IPS-15b (cell line): ENCODE measurements at regions not wholly inside any gene's neighbourhood (a gene's known extent, or its start where the extent isn't known, plus 50 kb on each side); places are given as distances from the start of the nearest gene placed in this dataset.

ENCODE experiments used
- H3K27me3 ChIP-seq: one replicate; pipeline ENCODE4 v1.6.1; 2013; ENCODE audit warnings: low read length; ENCODE audit not compliant: control insufficient read depth, insufficient read depth
- H3K36me3 ChIP-seq: one replicate; pipeline ENCODE4 v1.6.1; 2013; ENCODE audit warnings: low read length; ENCODE audit not compliant: control insufficient read depth, insufficient read depth
- H3K4me1 ChIP-seq: one replicate; pipeline ENCODE4 v1.6.1; 2013; ENCODE audit warnings: mild to moderate bottlenecking, low read length; ENCODE audit not compliant: control insufficient read depth, insufficient read depth
- H3K4me3 ChIP-seq: one replicate; pipeline ENCODE4 v1.5.1; 2013; ENCODE audit warnings: low read depth, low read length
- H3K9ac ChIP-seq: one replicate; pipeline ENCODE4 v1.6.1; 2013; ENCODE audit warnings: low read depth, mild to moderate bottlenecking, low read length
- H3K9me3 ChIP-seq: one replicate; pipeline ENCODE4 v1.6.1; 2013; ENCODE audit warnings: mild to moderate bottlenecking, low read length; ENCODE audit not compliant: control insufficient read depth, insufficient read depth

- H3K4me1 ChIP-seq = no peaks in the 10 kb centered on the region
- H3K4me3 ChIP-seq = no peak overlapping the region
- no peak overlapping the region for H3K9ac ChIP-seq
- H3K9me3 ChIP-seq = no peaks in the 10 kb centered on the region
- H3K27me3 ChIP-seq = no peaks in the 10 kb centered on the region
- no peaks in the 10 kb centered on the region for H3K36me3 ChIP-seq
Measured at GRCh38 chr15:45855210-45855906, 220.5 kb downstream of the SQOR start.

- H3K9ac ChIP-seq = no peak overlapping the region
- no peaks in the 10 kb centered on the region for H3K36me3 ChIP-seq
Measured at GRCh38 chr15:45855907-45856579, 221.2 kb downstream of the SQOR start.

GRCh38 chr15:45857291-45857690, 222.5 kb downstream of the SQOR start:
- Histone ChIP-seq H3K4me3 (no peak overlapping the region), H3K4me1 (no peaks in the 10 kb centered on the region), H3K36me3 (no peaks in the 10 kb centered on the region), H3K9ac (no peak overlapping the region), H3K27me3 (no peaks in the 10 kb centered on the region), H3K9me3 (no peaks in the 10 kb centered on the region)

More at GRCh38 chr15:45855907-45856579, 221.2 kb downstream of the SQOR start:
- H3K9me3 ChIP-seq = no peaks in the 10 kb centered on the region
- H3K4me3 ChIP-seq = no peak overlapping the region
- no peaks in the 10 kb centered on the region for H3K4me1 ChIP-seq
- no peaks in the 10 kb centered on the region for H3K27me3 ChIP-seq

GRCh38 chr15:45858491-45858890, 223.7 kb downstream of the SQOR start:
- Histone ChIP-seq H3K4me1 (no peaks in the 10 kb centered on the region), H3K9ac (no peak overlapping the region), H3K4me3 (no peak overlapping the region), H3K36me3 (no peaks in the 10 kb centered on the region), H3K9me3 (no peaks in the 10 kb centered on the region), H3K27me3 (no peaks in the 10 kb centered on the region)

DNA sequence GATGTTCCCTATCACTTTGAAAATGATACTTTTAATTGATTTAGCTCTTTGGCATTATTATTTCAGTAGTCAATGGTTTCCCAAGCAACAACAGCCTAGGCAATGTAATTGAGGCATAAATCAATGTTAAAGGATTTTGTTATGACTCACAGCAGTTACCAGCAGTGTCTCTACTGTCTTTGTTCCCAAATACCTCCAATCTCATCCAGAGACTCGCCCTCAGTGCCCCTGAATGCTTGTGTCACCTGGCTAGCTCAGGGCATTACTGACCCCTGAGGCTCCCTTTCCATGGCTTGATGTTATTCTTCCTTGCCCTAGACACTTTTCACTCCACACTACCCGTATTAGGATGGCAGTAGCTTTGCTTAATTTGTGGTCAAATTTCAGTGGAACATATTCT, 227.2 kb downstream of the SQOR start:
- H3K9ac ChIP-seq = no peak overlapping the region
- H3K4me1 ChIP-seq = no peaks in the 10 kb centered on the region
- no peaks in the 10 kb centered on the region for H3K9me3 ChIP-seq
- H3K4me3 ChIP-seq = no peak overlapping the region
- no peaks in the 10 kb centered on the region for H3K36me3 ChIP-seq
- no peaks in the 10 kb centered on the region for H3K27me3 ChIP-seq

DNA sequence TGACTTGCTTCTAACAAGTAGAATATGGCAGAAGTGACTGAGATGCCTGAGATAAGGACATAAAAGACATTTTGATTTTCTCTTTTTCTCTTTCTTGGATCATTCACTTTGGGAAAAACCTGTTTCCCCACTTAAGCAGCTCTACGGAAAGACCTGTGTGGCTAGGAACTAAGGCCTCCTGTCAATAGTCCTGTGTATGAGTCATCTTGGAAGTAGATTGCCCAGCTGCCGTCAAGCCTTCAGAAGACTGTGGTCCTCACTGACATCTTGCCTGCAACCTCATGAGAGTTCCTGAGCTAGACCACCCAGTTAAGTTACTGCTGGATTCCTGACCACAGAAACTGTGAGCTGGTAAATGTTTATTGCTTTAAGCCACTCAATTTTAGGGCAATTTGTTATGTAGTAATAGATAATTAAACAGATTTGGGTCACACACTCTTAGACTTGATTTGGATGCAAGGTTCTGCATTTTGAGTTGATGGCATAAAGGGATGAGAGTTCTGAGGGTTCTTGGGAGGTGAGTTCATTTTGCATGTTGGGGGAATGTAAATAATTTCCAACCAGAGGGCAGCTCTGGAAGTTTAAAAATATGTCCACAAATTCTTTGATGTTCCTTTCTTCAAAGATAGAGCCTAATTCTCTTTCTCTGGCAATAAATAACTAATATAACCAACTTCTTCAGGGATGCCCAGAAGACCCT, 229.2 kb downstream of the SQOR start:
- Histone ChIP-seq H3K9me3 (no peaks in the 10 kb centered on the region), H3K4me3 (no peak overlapping the region), H3K4me1 (no peaks in the 10 kb centered on the region), H3K27me3 (no peaks in the 10 kb centered on the region), H3K9ac (no peak overlapping the region), H3K36me3 (no peaks in the 10 kb centered on the region)

DNA sequence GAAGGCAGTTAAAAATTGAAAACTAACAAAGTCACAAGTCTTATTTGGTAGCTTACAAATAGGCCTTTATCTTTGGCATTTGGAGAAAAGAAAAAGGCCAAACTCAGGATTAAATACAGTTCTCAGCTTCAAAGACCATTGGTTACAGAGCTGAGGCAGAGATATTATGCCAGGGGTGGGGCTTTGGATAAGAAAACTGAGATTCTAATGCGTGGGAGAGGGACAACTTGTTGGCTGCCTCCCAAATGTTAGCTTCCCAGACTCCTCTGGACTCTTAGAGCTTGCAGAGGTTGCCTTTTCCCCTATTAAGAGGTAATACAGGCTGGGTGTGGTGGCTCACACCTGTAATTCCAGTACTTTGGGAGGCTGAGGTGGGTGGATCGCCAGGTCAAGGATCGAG, 231.8 kb downstream of the SQOR start:
- H3K4me1 ChIP-seq = no peaks in the 10 kb centered on the region
- H3K27me3 ChIP-seq = no peaks in the 10 kb centered on the region
- H3K4me3 ChIP-seq = no peak overlapping the region
- H3K36me3 ChIP-seq = no peaks in the 10 kb centered on the region
- no peak overlapping the region for H3K9ac ChIP-seq
- H3K9me3 ChIP-seq = no peaks in the 10 kb centered on the region

- H3K27me3 ChIP-seq = no peaks in the 10 kb centered on the region
- H3K4me3 ChIP-seq = no peak overlapping the region
- no peak overlapping the region for H3K9ac ChIP-seq
- no peaks in the 10 kb centered on the region for H3K36me3 ChIP-seq
- H3K4me1 ChIP-seq = no peaks in the 10 kb centered on the region
- no peaks in the 10 kb centered on the region for H3K9me3 ChIP-seq
Measured at GRCh38 chr15:45867281-45867680, 232.5 kb downstream of the SQOR start.

DNA sequence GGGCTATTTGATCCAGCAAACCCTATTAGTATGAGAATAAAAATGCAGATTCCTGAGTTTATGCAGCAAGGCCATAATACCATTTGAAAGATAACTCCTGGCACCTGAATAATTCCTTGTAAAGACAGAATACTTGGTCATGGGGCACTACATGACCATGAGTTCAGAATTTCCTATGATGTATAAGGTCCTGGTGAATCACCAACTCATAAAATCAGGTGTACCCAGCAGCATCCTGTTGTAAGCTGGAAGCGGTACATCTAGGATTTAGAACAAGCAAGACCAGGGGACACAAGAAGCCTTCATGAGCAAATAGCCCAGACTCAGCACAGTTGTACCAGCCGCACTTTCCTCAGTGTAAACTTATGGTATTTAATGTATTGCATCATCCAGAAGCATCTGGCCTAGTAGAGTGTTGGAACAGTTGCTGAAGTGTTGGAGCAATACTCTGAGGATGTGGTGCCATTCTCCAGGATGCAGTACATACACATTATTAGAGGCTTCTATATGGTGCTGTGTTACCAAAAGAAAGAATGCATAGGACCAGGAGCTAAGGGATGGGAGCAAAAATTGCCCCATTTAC, 233.4 kb downstream of the SQOR start:
- H3K36me3 ChIP-seq = no peaks in the 10 kb centered on the region
- no peak overlapping the region for H3K4me3 ChIP-seq
- H3K9ac ChIP-seq = no peak overlapping the region
- no peaks in the 10 kb centered on the region for H3K4me1 ChIP-seq
- H3K27me3 ChIP-seq = no peaks in the 10 kb centered on the region
- H3K9me3 ChIP-seq = no peaks in the 10 kb centered on the region

- Histone ChIP-seq H3K9ac (no peak overlapping the region), H3K9me3 (no peaks in the 10 kb centered on the region), H3K4me1 (no peaks in the 10 kb centered on the region), H3K27me3 (no peaks in the 10 kb centered on the region), H3K36me3 (no peaks in the 10 kb centered on the region), H3K4me3 (no peak overlapping the region)
Measured at GRCh38 chr15:45869034-45869668, 234.3 kb downstream of the SQOR start.

DNA sequence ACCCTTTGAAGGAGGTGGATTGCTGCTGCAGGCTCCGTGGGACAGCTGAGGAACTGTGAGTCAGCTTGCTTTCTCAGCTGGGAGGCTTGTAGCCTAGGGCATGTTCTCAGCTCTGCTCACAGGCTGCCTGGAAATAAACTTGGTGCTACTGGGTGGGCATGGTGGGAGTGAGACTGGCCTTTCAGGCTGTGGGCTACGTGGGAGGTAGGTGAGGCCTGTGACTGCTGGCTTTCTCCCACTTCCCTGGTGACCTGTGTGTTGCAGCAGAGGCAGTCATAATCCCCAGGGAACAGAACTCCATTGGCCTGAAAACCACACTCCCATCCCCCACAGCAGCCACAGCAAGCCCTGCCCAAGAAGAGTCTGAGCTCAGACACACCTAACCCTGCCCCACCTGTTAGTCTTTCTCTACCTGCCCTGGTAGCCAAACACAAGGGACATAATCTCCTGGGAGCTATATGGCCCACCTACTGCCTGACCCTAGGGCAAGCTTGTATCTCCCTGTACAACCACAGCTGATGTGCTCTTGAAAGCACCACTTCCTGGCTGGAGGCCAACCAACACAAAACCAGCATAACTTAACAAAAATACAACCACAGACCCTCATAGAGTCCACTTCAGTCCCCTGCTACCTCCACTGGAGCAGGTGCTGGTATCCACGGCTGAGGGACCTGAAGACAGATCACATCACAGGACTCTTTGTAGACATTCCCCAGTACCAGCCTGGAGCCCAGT, 236.5 kb downstream of the SQOR start:
- Histone ChIP-seq H3K9me3 (no peaks in the 10 kb centered on the region), H3K36me3 (no peaks in the 10 kb centered on the region), H3K9ac (no peak overlapping the region), H3K4me1 (no peaks in the 10 kb centered on the region), H3K27me3 (no peaks in the 10 kb centered on the region), H3K4me3 (no peak overlapping the region)
